ENCODE measurements at regions not wholly inside any gene's neighbourhood (a gene's known extent, or its start where the extent isn't known, plus 50 kb on each side); places are given as distances from the start of the nearest gene placed in this dataset.

GRCh38 chr2:237167934-237168333 lies 82.2 kb downstream of the COPS8 start:
- Histone ChIP-seq H4K20me1 (replicated peaks; ENCODE audit: control insufficient read depth, insufficient read depth, low read length) (no peaks in the 10 kb centered on the region), H2AFZ (ENCODE audit: low read depth, low read length) (no peak overlapping the region), H3K4me3 (no peak overlapping the region), H3K27ac (ENCODE audit: extremely low read depth, low read depth, low read length) (no peak overlapping the region), H3K9me3 (replicated peaks; ENCODE audit: control insufficient read depth, insufficient read depth, low read depth, low read length) (no peaks in the 10 kb centered on the region), H3K4me1 (replicated peaks in 1 of 2; ENCODE audit: control insufficient read depth in 2 of 2, insufficient read depth in 2 of 2, low read length in 2 of 2) (no peaks in the 10 kb centered on the region), H3K79me2 (ENCODE audit: control insufficient read depth, insufficient read depth, low read length) (no peaks in the 10 kb centered on the region), H3K36me3 (ENCODE audit: control insufficient read depth, insufficient read depth, low read length) (no peaks in the 10 kb centered on the region), H3K4me2 (ENCODE audit: insufficient read depth, low read length) (no peak overlapping the region), H3K27me3 (ENCODE audit: control insufficient read depth in 2 of 2, insufficient read depth in 2 of 2, low read length in 2 of 2) (no peaks in the 10 kb centered on the region), H3K9me1 (ENCODE audit: control insufficient read depth, insufficient read depth, low read length) (no peaks in the 10 kb centered on the region), H3K9ac (ENCODE audit: insufficient read depth in 1 of 2, low read depth in 2 of 2, low read length in 2 of 2) (no peak overlapping the region)
- CTCF ChIA-PET (ENCODE audit: low intra/inter-chr PET ratio), result no interaction called here
- ATAC-seq (no peak), DNase-seq (ENCODE audit: extremely low read depth in 1 of 4, low spot score in 3 of 4) (no peak), FAIRE-seq (no peak)
- BruUV-seq (replicated peaks), result no TSS peak
- TF ChIP-seq ZNF12 (CRISPR knock-in tag; IDR thresholded peaks at IDR 0.05) (no peak), L3MBTL2 (IDR thresholded peaks at IDR 0.05) (no peak), SAP30 (IDR thresholded peaks at IDR 0.05; ENCODE audit: borderline replicate concordance, insufficient read depth, low read depth, low read length, poor library complexity, severe bottlenecking) (no peak), ZNF146 (CRISPR knock-in tag; IDR thresholded peaks at IDR 0.05; ENCODE audit: unreplicated experiment) (peak; percentile 71), KLF16 (IDR thresholded peaks at IDR 0.05) (no peak), HNRNPK (IDR thresholded peaks at IDR 0.05; ENCODE audit: low read depth, low read length, poor library complexity, severe bottlenecking) (no peak)
- WGBS (ENCODE audit: insufficient coverage, low coverage, missing lambda C conversion rate), result 6% methylated on average over 4 of the region's 5 CpGs
- POLR2A ChIA-PET, result no interaction called here
- in situ Hi-C loops (cut with MboI) (no loop called here), intact Hi-C loops (cut with micrococcal nuclease) (no loop called here)

GRCh38 chr2:237170020-237170419 lies 84.3 kb downstream of the COPS8 start:
- no peak for ATAC-seq
- H3K27ac ChIP-seq (ENCODE audit: extremely low read depth, low read depth, low read length), result no peak overlapping the region
- no TSS peak for BruUV-seq (replicated peaks)
- H3K9ac ChIP-seq (ENCODE audit: insufficient read depth in 1 of 2, low read depth in 2 of 2, low read length in 2 of 2), result no peak overlapping the region
- no peaks in the 10 kb centered on the region for H4K20me1 ChIP-seq (replicated peaks; ENCODE audit: control insufficient read depth, insufficient read depth, low read length)
- H3K4me1 ChIP-seq (replicated peaks in 1 of 2; ENCODE audit: control insufficient read depth in 2 of 2, insufficient read depth in 2 of 2, low read length in 2 of 2), result no peaks in the 10 kb centered on the region
- no peaks in the 10 kb centered on the region for H3K36me3 ChIP-seq (ENCODE audit: control insufficient read depth, insufficient read depth, low read length)
- H3K9me1 ChIP-seq (ENCODE audit: control insufficient read depth, insufficient read depth, low read length), result no peaks in the 10 kb centered on the region
- H3K4me2 ChIP-seq (ENCODE audit: insufficient read depth, low read length), result no peak overlapping the region
- FAIRE-seq, result no peak
- no peaks in the 10 kb centered on the region for H3K9me3 ChIP-seq (replicated peaks; ENCODE audit: control insufficient read depth, insufficient read depth, low read depth, low read length)
- no peaks in the 10 kb centered on the region for H3K27me3 ChIP-seq (ENCODE audit: control insufficient read depth in 2 of 2, insufficient read depth in 2 of 2, low read length in 2 of 2)
- CTCF ChIA-PET (ENCODE audit: low intra/inter-chr PET ratio), result no interaction called here
- no peak overlapping the region for H3K4me3 ChIP-seq
- intact Hi-C loops (cut with micrococcal nuclease), result no loop called here
- POLR2A ChIA-PET, result no interaction called here
- H3K79me2 ChIP-seq (ENCODE audit: control insufficient read depth, insufficient read depth, low read length), result no peaks in the 10 kb centered on the region
- DNase-seq (ENCODE audit: extremely low read depth in 1 of 4, low spot score in 3 of 4), result no peak
- no peak overlapping the region for H2AFZ ChIP-seq (ENCODE audit: low read depth, low read length)
- in situ Hi-C loops (cut with MboI), result no loop called here
- 9% methylated on average over 1 of the region's 1 CpG for WGBS (ENCODE audit: insufficient coverage, low coverage, missing lambda C conversion rate)
- TF ChIP-seq TBP (optimal IDR thresholded peaks at IDR 0.05; ENCODE audit: low read depth, low read length) (no peak), HDAC3 (IDR thresholded peaks at IDR 0.05; ENCODE audit: borderline replicate concordance, partially characterized antibody) (no peak), ZBTB8A (IDR thresholded peaks at IDR 0.05; ENCODE audit: partially characterized antibody) (no peak), MECOM (CRISPR knock-in tag; IDR thresholded peaks at IDR 0.05) (no peak), ZSCAN29 (IDR thresholded peaks at IDR 0.05) (no peak), CHAMP1 (IDR thresholded peaks at IDR 0.05) (no peak), ZBTB43 (CRISPR knock-in tag; IDR thresholded peaks at IDR 0.05) (no peak), NFATC3 (IDR thresholded peaks at IDR 0.05) (no peak), MCM5 (IDR thresholded peaks at IDR 0.05; ENCODE audit: low read depth) (no peak)
